HTR-8/SVneo (cell line): ENCODE measurements at regions not wholly inside any gene's neighbourhood (a gene's known extent, or its start where the extent isn't known, plus 50 kb on each side); places are given as distances from the start of the nearest gene placed in this dataset.

Experiments
- DNase-seq: peaks from one replicate; pipeline ENCODE4 v3.0.0; 2011; ENCODE audit warnings: low spot score, mixed read lengths; ENCODE audit not compliant: insufficient read length
- FAIRE-seq: peaks from 2 replicates; lab custom pipeline; 2011; peaks lifted over from hg19 to GRCh38; lab: Jason Lieb, UNC

DNA sequence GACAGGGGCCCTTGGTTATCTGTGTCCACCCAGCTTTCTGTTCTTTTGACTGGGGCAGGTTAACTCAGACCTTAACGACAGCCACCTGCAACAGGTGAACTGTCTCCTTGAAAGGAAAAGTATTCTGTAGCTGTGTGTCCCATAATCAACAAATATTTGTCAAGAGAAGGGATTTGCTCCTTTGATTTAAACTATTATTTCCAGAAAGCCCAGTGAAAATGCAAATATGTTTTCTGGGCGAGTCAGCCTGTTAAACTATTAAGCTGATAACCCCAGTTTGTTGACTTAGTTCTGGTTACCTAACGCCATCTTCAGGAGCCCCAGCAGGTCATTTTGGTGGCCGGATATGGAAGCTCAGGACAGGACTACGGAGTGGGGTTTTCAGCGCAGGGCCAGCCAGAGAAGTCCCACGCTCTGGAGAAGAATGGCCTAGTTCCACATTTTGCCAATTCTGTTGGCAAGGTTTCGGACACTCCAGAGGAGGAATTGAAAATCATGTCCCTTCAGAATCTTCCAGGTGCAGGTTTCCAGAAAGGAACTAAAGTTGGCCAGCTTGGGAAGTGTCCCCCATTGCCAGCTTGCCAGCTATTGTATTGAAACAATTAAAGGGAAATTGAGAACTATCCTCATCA, 54.5 kb downstream of the ADRA2A start:
- FAIRE-seq (no peak), DNase-seq (no peak)

DNA sequence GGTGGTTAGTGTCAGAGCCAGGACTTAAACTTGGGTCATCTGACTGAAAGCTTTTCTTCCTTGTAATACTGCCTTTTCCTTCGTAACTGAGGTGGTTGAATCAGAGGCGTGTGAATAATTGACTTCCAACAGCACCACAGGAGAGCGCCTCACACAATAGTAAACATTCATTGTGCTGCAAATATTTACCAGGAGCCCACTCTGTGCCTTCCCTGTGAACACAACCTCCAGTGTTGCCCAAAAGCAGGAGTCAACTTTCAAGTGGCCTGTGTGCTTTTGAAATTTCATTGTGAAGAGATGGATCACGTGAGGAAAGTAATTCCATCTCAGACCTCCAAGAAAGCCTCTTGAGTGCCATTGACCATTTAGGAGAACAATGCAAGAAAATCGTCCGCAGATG, 60.2 kb downstream of the ADRA2A start:
- no peak for FAIRE-seq

GRCh38 chr10:111137587-111137986, 60.8 kb downstream of the ADRA2A start:
- DNase-seq (no peak), FAIRE-seq (no peak)

More for the DNA sequence above, 60.2 kb downstream of the ADRA2A start:
- DNase-seq: no peak

DNA sequence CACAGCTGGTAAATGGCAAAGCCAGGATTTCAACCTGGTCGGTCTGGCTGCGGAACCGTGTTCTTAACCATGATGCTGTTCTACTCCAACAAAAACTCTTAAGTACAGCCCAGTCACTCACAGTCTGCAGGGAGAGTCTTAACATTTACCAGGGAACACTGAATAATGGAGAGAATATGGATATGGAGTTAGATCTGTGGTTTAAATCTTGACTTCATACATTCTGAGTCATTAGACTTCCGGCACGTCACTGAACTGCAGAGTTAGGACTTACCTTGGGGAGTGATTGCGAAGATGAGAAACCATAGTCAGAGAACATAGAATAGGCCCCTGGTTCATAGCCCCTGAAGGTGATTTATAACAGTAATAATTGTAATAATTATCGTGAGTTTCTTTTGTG, 61.7 kb downstream of the ADRA2A start:
- DNase-seq: no peak
- FAIRE-seq: no peak

DNA sequence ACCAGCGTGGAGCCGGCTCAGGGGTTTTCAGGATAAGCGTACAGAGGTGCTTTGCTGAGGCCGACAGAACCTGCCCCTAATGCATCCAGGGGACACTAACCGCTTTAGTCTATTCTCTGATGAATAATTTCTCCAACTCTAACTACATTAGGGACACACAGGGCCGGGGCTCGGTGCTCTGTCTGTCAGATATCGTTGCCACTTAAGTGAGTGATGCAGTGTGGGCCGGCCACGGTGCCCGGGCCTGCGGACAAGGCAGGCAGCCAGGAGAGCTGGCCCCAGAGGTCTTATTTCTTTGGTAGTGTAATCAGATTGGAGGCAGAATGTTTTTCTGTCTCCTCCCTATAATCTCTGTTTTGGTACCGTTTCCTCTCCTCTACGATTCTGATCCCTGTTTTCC, 62.7 kb downstream of the ADRA2A start:
- DNase-seq: no peak
- no peak for FAIRE-seq

- FAIRE-seq (no peak), DNase-seq (no peak)
Measured at GRCh38 chr10:111142092-111142768, 65.4 kb downstream of the ADRA2A start.

DNA sequence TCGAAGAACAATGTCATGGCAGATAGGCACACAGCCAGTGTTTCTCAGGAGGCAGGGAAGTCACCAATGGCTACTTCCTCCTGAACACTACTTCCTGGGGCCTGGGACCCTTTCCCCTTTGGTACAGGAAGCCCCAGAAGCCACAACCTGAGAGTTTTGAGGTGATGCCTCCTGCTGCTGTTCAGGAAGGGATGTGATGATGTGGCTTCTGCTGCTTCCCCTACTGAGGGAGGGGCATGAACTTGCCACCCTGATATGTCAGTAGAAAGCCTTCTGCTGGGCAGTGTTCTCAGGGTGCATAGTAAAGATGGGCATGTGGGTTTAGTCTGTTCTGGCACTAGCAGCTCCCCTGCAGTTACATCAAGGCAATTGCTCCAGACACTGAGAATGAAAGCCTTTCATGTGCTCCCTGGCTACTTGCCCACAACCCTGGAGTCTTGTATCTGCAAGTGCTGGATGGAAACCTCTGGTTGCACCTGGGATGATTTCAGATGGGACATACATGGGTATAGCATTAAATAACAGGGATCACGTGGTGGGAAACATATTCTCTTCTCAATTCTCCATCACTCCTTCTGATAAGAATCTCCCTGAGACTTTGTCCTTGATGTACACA, 69.3 kb downstream of the ADRA2A start:
- FAIRE-seq (no peak), DNase-seq (no peak)

GRCh38 chr10:111148025-111148424, 71.2 kb downstream of the ADRA2A start:
- no peak for FAIRE-seq

GRCh38 chr10:111148440-111148839, 71.6 kb downstream of the ADRA2A start:
- no peak for FAIRE-seq
- no peak for DNase-seq

More at GRCh38 chr10:111148025-111148424, 71.2 kb downstream of the ADRA2A start:
- no peak for DNase-seq

- no peak for FAIRE-seq
- DNase-seq: no peak
Measured at GRCh38 chr10:111150691-111151090, 73.9 kb downstream of the ADRA2A start.

DNA sequence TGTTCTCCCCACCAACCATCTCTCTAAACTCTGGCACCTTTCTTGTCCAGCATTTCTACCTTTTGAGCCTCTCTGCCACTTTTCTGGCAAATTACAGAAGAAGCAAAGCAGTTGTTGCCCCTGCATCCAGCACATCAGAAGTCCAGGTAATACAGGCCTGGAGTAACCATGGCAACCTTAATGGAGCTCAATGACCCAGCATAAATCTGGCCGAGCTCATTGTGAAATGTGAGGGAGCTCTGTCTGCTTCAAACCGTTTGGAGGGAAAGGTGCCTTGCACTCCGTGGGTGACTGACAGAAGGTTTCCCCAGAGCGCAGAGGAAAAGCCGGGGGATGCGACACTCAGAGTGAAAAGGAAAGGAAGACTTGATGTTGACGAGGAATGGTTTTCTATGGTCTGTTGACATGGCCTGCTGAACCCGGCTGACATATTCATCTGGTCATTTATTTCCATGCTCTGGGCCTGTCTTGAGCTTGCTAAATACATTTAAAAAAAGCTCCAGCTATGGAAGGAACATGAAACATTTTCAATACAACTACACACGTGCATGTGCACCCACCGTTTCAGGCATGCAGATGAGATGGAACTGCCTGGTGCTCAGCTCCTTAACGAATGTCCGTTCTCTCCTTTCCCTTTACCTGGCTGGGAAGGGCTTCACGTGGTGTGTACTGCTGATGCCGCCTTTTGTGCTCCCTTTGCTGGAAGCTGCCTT, 74.9 kb downstream of the ADRA2A start:
- FAIRE-seq (no peak), DNase-seq (no peak)

GRCh38 chr10:111156754-111157153, 79.9 kb downstream of the ADRA2A start:
- no peak for DNase-seq
- no peak for FAIRE-seq

DNA sequence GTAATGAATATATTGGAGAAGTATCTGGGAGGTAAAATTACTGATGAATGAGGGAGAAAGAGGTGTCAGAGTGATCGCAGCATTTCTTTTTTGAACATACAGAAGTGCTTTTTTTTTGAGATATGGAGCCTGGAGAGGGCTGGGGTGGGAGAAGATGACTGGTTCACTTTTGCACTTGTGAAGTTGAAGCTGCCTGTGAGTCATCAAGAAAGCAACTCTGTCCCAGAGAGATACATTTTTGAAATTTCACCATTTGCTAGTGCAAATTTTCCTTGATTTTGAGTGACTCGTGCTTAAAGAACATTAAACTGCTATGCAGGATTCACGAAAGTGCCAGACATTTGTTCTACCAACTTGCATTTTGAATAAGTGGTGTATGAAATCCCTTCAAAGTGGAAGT, 81.8 kb downstream of the ADRA2A start:
- no peak for FAIRE-seq
- DNase-seq: no peak

GRCh38 chr10:111161109-111161874, 84.5 kb downstream of the ADRA2A start:
- DNase-seq (no peak), FAIRE-seq (no peak)

DNA sequence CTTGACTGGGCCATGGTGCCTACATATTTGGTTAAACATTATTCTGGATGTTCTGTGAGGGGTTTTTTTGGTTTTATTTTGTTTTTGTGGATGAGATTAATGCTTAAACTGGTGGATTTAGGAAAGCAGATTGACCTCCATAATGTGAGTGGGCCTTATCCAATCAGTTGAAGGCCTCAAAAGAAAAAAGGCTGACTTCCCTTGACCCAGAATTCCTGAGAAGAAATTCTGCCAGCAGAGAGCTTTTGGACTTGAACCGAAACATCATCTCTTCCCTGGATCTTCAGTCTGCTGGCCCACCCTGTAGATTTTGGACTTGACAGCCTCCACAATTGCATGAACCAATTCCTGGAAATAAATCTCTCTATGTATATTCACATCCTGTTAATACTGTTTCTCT, 94.4 kb downstream of the ADRA2A start:
- FAIRE-seq: no peak
- DNase-seq: no peak

GRCh38 chr10:111175787-111176186, 99.0 kb downstream of the ADRA2A start:
- no peak for DNase-seq
- no peak for FAIRE-seq

DNA sequence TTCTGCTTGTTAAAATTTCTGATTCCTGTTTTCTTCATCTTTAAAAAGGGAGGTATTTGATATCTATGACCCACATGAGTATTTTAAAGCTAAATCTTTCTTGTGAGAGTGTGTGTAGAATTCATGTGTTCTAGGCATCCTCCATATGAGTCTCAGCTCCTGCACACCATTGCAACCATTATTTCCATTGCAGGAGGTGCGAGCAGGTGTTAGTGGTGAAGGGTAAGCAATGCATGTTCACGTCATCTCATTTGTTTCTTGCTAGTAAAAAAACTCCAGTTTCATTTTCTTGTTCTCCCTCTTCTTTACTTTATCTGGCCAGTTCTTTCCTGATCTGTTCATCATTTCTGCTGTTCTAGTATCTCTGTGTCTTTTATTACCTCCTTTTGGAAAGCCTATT, 100.5 kb downstream of the ADRA2A start:
- DNase-seq: no peak
- no peak for FAIRE-seq

DNA sequence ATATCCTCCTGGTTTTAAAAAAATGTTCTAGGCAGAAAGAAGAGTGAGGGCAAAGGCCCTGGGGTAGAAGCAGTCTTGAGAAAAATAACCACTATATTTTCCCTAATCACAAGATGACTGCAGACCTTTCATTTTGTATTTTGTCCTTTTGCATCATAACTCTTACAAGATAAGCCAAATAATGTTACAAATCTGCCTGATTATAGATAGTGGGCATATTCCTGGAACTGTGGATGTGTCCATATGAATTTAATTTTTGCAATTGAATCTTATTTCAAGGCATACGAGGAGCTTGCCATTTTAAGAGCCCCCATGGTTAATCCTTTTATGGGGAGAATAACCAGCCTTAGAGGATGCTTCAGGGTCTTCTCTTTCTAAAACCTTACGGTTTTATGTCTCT, 102.7 kb downstream of the ADRA2A start:
- FAIRE-seq (no peak), DNase-seq (no peak)

DNA sequence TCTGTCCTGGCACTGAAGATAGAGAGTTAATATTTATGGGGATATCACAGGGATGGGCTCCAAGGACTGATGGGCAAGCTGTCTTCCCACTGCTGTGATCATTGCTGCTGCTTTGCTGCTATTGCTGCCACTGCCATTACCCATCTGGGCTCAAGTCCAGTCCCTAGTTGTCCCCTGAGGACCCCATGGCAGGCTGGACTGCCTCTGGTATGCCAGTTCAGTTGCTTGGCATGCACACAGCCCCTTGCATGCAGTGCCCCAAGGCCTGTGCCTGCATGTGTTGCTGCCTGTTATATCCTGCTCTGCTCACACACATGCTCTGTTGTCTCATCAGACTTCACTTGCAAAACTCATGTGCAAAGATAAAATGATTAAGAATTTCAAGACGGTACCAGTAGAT, 109.5 kb downstream of the ADRA2A start:
- DNase-seq (no peak), FAIRE-seq (no peak)

GRCh38 chr10:111187096-111187495, 110.3 kb downstream of the ADRA2A start:
- FAIRE-seq: no peak
- no peak for DNase-seq
